Dermis microvascular lymphatic vessel endothelial cell (primary cell): ENCODE measurements at regions not wholly inside any gene's neighbourhood (a gene's known extent, or its start where the extent isn't known, plus 50 kb on each side); places are given as distances from the start of the nearest gene placed in this dataset.
"Not testable (repeated sequence)": the region's sequence is repeated elsewhere in the genome, so short reads cannot be mapped to it uniquely, and the experiment has no call there.

Source experiments
- DNase-seq, 2 donors: peaks; one replicate each; pipeline versions ENCODE4 v3.0.0 to v3.0.0-alpha.2; 2010; ENCODE audit warnings: low read depth in 2 of 2

GRCh38 chr21:38097789-38098188 lies 159.0 kb upstream of the KCNJ15 start:
- DNase-seq = no peak

- no peak for DNase-seq
Measured at GRCh38 chr21:38112219-38112789, 144.5 kb upstream of the KCNJ15 start.

GRCh38 chr21:38114717-38115333 lies 142.0 kb upstream of the KCNJ15 start:
- no peak for DNase-seq

- no peak for DNase-seq
Measured at GRCh38 chr21:38115870-38116269, 140.9 kb upstream of the KCNJ15 start.

DNA sequence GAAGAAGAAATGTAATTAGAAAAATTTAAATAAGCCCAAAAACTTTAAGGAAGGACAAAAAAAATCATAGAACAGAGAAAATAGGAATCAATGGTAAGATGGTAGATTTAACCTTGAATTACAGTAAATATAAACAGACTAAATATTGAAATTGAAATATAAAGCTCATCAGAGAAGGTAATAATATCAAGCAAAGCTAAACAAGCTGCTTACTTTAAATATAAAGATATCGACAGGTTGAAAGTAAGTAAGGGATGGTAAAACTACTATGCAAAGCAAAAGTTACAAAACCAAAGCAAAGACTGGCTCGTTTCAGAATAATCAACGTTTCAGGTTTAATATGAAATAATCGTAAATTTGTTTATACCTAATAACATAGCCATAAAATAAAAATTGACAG lies 137.0 kb upstream of the KCNJ15 start:
- no peak for DNase-seq

DNA sequence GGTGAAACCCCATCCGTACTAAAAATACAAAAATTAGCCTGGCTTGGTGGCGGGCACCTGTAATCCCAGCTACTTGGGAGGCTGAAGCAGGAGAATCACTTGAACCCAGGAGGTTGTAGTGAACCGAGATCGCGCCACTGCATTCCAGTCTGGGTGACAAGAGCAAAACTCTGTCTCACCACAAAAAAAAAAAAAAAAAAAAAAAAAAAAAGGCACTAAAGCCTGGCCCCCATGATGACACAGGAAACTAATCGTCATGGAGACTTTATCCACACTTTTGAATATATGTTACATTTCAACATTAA lies 136.2 kb upstream of the KCNJ15 start:
- not testable (repeated sequence) for DNase-seq

- no peak for DNase-seq
Measured at GRCh38 chr21:38120984-38121855, 135.6 kb upstream of the KCNJ15 start.

GRCh38 chr21:38121888-38122720 lies 134.7 kb upstream of the KCNJ15 start:
- no peak for DNase-seq

- no peak for DNase-seq
Measured at GRCh38 chr21:38123626-38124025, 133.2 kb upstream of the KCNJ15 start.

DNA sequence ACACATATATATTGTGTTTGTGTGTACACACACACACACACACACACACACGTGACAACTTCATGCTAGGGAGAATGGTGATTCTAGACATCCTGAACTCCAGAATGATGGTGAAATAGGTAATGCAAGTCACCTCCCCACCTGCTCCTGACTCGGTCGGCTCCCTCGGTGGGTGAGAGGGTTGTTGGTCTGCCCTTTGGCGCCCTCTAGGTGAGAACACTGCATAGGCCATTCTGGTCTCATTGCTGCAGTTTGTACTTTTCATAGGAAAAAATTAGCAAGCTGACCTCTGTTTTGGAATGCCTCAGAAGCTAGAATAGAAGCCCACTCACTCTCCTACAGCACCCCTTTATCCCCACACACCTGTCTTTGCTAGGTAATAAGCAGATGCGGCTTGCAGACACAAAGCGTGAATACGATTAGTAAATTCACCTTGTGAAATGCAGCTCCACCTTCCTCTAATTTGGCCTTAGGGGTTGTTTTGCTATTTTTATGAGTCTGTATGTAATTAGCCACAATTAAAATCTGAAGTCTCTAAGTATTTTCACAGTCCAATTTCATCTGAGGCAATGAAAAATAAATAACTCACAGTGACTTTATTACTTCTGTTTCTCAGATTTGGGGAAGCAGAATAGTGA lies 130.0 kb upstream of the KCNJ15 start:
- DNase-seq = peak; percentile 24 to 55

DNA sequence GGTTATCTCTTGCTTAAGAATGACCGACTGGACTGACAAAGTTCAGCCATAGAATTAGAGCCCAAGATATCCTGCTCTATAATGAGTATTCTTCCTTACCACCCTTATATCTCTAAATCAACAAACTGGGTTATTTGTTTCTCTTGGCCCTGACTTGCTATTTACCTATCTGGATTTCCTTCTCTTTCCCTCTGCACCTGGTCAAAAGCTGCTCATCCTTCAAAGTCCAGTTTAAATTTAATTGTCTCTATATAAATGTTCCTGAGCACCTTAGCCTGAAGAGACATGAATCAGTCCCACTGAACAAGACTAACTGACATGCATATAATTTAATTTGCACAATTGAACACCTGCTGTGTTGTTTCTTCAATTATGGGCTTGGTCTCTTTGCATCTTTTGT lies 127.1 kb upstream of the KCNJ15 start:
- DNase-seq = no peak

GRCh38 chr21:38133240-38133639 lies 123.6 kb upstream of the KCNJ15 start:
- DNase-seq = no peak

- DNase-seq = no peak
Measured at GRCh38 chr21:38134084-38134873, 122.5 kb upstream of the KCNJ15 start.

DNA sequence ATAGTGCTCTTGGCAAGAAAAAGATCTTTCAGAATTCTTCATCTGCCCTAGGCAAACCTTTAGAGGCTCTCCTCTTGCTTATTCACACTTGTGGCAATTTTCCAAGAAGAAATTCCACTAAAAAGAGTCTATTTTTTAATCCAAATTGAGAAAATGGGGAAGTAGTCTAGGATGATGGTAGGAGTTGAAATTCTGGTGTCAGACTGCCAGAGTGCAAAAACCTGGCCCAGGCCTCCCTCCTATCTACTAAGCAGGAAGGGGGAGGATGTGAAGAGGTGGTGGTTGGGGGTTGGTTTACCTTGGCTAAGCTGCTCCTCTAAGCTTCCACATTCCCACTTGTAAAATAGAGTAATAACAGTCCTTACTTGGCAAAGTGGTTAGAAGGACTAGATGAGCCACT lies 120.6 kb upstream of the KCNJ15 start:
- DNase-seq = no peak

DNA sequence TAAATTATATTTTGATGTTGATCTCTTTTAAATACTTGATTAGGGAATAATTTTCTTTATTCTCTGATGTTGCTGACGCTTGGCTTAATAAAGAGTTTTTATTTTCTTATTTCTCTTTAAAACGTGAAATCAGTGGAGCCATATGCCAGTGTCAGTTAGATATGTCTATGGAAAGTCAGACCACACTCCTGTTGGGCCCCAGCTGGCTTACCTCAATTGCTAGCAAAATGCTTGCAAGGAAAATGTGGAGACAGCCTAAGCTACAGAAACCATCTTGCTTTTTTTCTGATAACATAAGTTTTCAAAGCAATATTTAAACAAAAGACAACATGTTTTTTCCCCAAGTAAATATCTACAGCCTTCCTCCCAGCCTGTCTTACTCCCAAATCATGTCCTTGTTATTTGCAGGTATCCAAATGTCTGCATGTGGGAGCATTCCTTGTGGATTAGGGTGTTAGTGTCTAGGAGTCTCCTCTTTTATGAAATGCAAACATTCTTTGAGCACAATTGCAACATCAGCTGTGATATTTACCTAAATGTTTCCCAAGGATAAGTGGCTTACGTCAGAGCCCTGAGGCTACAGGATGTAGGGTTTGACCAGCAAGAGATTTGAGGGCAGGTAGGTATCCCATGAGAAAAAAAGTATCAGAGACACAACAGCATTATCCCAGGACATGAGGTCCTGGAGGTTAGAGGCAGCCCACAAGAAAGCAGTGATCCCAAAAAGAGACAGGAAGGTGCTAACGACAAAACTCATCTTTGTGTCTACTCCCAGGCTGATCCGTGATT lies 117.2 kb upstream of the KCNJ15 start:
- DNase-seq = no peak

DNA sequence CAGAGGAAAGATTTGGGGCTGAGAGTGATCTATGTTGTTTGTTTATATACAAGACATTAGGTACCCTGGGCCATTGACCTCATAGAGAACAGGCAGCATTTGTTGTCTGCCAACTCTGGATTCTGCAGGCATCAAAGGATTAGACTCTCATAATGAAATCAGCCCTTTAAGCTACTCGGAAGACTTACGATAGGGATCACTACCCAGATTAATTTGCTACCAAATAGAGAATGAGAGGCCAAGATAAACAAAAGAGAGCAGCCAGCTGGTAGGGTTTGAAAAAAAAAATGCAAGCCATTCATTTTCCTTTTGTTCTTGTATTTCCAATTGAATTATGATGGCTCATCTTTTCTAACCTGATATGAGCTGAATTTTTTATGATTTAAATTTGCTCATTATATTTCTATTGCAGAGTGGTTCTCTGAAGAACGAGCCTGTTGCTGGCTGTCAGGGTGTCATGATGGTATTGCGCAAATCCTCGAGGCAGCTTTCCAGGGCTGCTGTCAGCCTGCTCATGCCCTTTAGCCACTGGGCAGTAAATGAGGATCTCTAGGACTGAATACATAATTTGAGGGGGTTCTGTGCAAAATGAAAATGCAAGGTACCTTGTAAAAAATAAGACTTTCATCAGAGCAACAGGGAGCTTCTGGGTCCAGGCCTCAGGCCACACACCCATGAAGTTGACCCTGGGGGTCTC lies 116.4 kb upstream of the KCNJ15 start:
- DNase-seq = peak in 1 of 2 donors; percentile 2

DNA sequence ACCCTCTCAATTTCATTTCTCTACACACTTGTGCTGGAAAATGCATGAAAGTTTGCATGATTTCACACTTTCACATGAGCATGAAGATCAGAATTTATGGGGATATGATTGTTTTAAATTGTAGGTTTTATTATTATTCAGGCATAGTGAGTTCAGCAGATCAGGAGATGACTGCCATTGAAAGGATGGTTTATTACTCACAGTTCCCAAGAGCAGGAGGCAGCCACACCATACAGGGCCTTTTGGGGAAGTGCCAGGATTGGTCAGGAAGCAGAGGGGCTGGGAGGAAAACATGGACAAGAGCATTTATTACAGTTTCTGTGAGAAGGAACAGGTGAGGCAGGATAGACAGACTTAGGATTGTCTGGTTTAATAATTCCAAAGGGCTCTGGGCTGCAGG lies 114.6 kb upstream of the KCNJ15 start:
- DNase-seq = no peak

DNA sequence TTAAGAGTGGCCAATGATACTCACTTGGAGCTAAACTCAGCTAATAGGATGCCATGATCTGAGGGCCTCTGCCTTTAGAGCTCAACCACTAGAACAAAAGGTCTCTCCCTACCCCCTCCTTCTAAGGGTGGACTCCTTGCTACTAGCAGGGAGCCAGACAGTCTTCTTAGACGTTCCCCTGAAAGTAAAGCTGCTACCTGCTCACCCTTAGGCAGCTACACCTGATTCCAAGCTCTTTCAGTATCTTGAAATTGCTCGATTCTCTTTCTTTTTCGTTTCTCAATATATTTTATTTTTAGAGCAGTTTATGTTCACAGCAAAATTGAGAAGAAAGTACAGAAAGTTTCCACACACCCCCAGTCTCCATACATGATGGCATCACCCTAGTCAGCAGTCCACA lies 112.6 kb upstream of the KCNJ15 start:
- DNase-seq = no peak

GRCh38 chr21:38145104-38145503 lies 111.7 kb upstream of the KCNJ15 start:
- no peak for DNase-seq
